Neuronal stem cell (in vitro differentiated cells): ENCODE measurements at regions not wholly inside any gene's neighbourhood (a gene's known extent, or its start where the extent isn't known, plus 50 kb on each side); places are given as distances from the start of the nearest gene placed in this dataset.

Experiments used
- DNase-seq: peaks from one replicate; pipeline ENCODE4 v3.0.0-alpha.2; 2013; ENCODE audit warnings: low spot score
- H2AFZ ChIP-seq: one replicate; pipeline ENCODE4 v1.6.1; 2013; ENCODE audit warnings: mild to moderate bottlenecking, low read length, inconsistent platforms
- H2AK5ac ChIP-seq: 2 replicates; pipeline ENCODE4 v1.6.1; 2013; ENCODE audit warnings: low read depth, mild to moderate bottlenecking, inconsistent platforms, low read length, moderate library complexity, mixed read lengths
- H2BK120ac ChIP-seq: 2 replicates; pipeline ENCODE4 v1.6.1; 2013; ENCODE audit warnings: low read depth, mild to moderate bottlenecking, inconsistent platforms, low read length, moderate library complexity, mixed read lengths
- H2BK12ac ChIP-seq: one replicate; pipeline ENCODE4 v1.6.1; 2013; ENCODE audit warnings: low read length, inconsistent platforms
- H2BK15ac ChIP-seq: 2 replicates; pipeline ENCODE4 v1.6.1; 2013; ENCODE audit warnings: mild to moderate bottlenecking, low read length, inconsistent platforms, mixed read lengths
- H2BK5ac ChIP-seq: one replicate; pipeline ENCODE4 v1.6.1; 2013; ENCODE audit warnings: inconsistent platforms, mild to moderate bottlenecking, low read length, moderate library complexity
- H3K14ac ChIP-seq: one replicate; pipeline ENCODE4 v1.6.1; 2013; ENCODE audit warnings: low read length, inconsistent platforms
- H3K18ac ChIP-seq: 2 replicates; pipeline ENCODE4 v1.6.1; 2013; ENCODE audit warnings: low read length, inconsistent platforms
- H3K23ac ChIP-seq: 2 replicates; pipeline ENCODE4 v1.6.1; 2013; ENCODE audit warnings: low read depth, mild to moderate bottlenecking, mixed read lengths, low read length, inconsistent platforms; ENCODE audit not compliant: poor library complexity
- H3K27ac ChIP-seq: replicated peaks from 3 replicates; pipeline ENCODE4 v1.5.1; 2013; ENCODE audit warnings: low read length, inconsistent platforms
- H3K27me3 ChIP-seq, 3 experiments: 2 replicates each; pipeline ENCODE4 v1.6.1; 2013; ENCODE audit warnings: low read length in 3 of 3, mild to moderate bottlenecking in 2 of 3, inconsistent platforms in 1 of 3, low read depth in 1 of 3, mixed read lengths in 1 of 3, moderate library complexity in 1 of 3; ENCODE audit not compliant: control insufficient read depth in 3 of 3, insufficient read depth in 3 of 3
- H3K36me3 ChIP-seq, 2 donors: replicated peaks in 1 of 2; 2 replicates each; pipeline ENCODE4 v1.6.1; 2013; ENCODE audit warnings: low read length in 2 of 2; ENCODE audit not compliant: control insufficient read depth in 2 of 2, insufficient read depth in 2 of 2
- H3K4ac ChIP-seq: 2 replicates; pipeline ENCODE4 v1.6.1; 2013; ENCODE audit warnings: inconsistent platforms, mild to moderate bottlenecking, low read length, moderate library complexity
- H3K4me1 ChIP-seq, 2 donors: 1 replicate in 1 of 2; 2 replicates in 1 of 2; pipeline ENCODE4 v1.6.1; 2013; ENCODE audit warnings: low read length in 2 of 2, low read depth in 1 of 2; ENCODE audit not compliant: control insufficient read depth in 2 of 2, insufficient read depth in 1 of 2
- H3K4me2 ChIP-seq: one replicate; pipeline ENCODE4 v1.6.1; 2013; ENCODE audit warnings: mild to moderate bottlenecking, low read length, inconsistent platforms; ENCODE audit not compliant: insufficient read depth, poor library complexity, severe bottlenecking
- H3K4me3 ChIP-seq, 2 donors: 2 replicates each; pipeline ENCODE4 v1.5.1; 2013; ENCODE audit warnings: low read length in 2 of 2, mild to moderate bottlenecking in 2 of 2, inconsistent platforms in 1 of 2, moderate library complexity in 1 of 2
- H3K79me1 ChIP-seq: one replicate; pipeline ENCODE4 v1.6.1; 2013; ENCODE audit warnings: low read depth, mild to moderate bottlenecking, inconsistent platforms, low read length, moderate library complexity
- H3K9ac ChIP-seq: one replicate; pipeline ENCODE4 v1.6.1; 2013; ENCODE audit warnings: mild to moderate bottlenecking, low read depth, low read length, inconsistent platforms; ENCODE audit not compliant: poor library complexity
- H3K9me3 ChIP-seq, 2 donors: replicated peaks in 1 of 2; 2 replicates each; pipeline versions ENCODE3 to v1.6.1; 2013; ENCODE audit warnings: low read length in 2 of 2, mild to moderate bottlenecking in 2 of 2, inconsistent platforms in 1 of 2, low read depth in 1 of 2, mixed read lengths in 1 of 2, moderate library complexity in 1 of 2; ENCODE audit not compliant: control insufficient read depth in 2 of 2, insufficient read depth in 1 of 2
- H4K8ac ChIP-seq: one replicate; pipeline ENCODE4 v1.6.1; 2013; ENCODE audit warnings: low read depth, mild to moderate bottlenecking, inconsistent platforms, low read length, moderate library complexity
- H4K91ac ChIP-seq: one replicate; pipeline ENCODE4 v1.6.1; 2013; ENCODE audit warnings: low read length, low read depth, mild to moderate bottlenecking, inconsistent platforms; ENCODE audit not compliant: poor library complexity
- WGBS, 2 donors: extraction: QIAGEN DNeasy Blood & Tissue Kit; methylation state at CpG; one replicate each; pipeline ENCODE4 v1.1.7; 2013; ENCODE audit warnings: missing lambda C conversion rate in 2 of 2, mixed read lengths in 1 of 2; ENCODE audit not compliant: insufficient read length in 2 of 2, insufficient replicate concordance in 1 of 2; ENCODE audit errors: extremely low coverage in 2 of 2; 5-methylcytosine and 5-hydroxymethylcytosine counted together

DNA sequence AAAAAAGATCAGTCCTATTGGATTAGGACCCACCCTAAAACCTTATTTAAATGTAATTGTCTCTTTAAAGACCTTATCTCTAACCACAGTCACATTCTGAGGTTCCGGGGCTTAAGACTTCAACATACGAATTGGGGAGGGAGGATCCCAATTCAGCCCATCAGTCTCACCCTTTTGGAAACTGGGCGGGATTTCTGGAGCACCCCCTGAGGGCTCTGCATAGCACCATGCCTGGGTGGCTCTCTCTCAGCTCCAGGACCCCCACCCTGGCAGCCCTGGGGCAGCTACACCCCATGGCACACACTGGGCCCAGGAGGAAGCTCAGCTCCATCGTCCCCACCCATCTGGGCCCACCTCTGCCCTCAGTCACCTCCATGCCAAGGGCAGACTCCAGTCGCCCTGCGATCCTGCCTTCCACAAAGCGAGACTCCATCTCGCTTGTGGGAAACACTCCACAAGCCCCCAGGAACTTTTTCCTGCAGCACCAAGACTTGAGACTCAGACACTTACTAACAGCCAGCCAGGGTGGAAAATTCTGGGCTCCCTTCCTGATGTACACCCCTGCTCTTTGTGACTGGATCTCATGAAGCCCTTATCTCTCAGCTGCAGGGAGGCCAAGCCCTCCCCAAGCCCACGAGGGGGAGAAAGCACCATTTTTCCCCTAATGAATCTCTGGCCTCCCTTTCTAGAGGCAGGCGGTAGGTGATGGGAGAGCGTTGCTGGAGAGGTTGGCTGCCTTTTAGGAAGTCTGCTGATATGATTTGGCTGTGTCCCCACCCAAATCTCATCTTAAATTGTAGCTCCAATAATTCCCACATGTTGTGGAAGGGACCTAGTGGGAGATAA, 90.8 kb upstream of the KDM7A start:
- H2BK120ac ChIP-seq, result no peak overlapping the region
- no peak overlapping the region for H2BK15ac ChIP-seq
- H3K36me3 ChIP-seq, result no peaks in the 10 kb centered on the region
- no CpG with 5 or more reads among the region's 11 CpGs for WGBS, 2 donors
- peaks cover 0 to 2% of the 10 kb centered on the region in 2 donors for H3K9me3 ChIP-seq
- no peak overlapping the region for H3K27ac ChIP-seq
- no peak overlapping the region for H2AFZ ChIP-seq
- no peak overlapping the region for H2BK5ac ChIP-seq
- H3K4ac ChIP-seq, result no peak overlapping the region
- peaks cover 0 to 14% (median 2%) of the 10 kb centered on the region in 3 experiments for H3K27me3 ChIP-seq
- H3K14ac ChIP-seq, result peak overlapping the region; percentile 38
- H2AK5ac ChIP-seq, result peak overlapping the region; percentile 70
- H3K4me2 ChIP-seq, result no peak overlapping the region
- H3K23ac ChIP-seq, result no peak overlapping the region
- no peaks in the 10 kb centered on the region for H3K4me1 ChIP-seq
- H4K8ac ChIP-seq, result no peak overlapping the region
- no peak for DNase-seq
- H4K91ac ChIP-seq, result no peak overlapping the region
- H3K9ac ChIP-seq, result no peak overlapping the region
- no peaks in the 10 kb centered on the region for H3K79me1 ChIP-seq
- no peak overlapping the region for H2BK12ac ChIP-seq
- H3K4me3 ChIP-seq, result no peak overlapping the region
- peak overlapping the region; percentile 80 for H3K18ac ChIP-seq

DNA sequence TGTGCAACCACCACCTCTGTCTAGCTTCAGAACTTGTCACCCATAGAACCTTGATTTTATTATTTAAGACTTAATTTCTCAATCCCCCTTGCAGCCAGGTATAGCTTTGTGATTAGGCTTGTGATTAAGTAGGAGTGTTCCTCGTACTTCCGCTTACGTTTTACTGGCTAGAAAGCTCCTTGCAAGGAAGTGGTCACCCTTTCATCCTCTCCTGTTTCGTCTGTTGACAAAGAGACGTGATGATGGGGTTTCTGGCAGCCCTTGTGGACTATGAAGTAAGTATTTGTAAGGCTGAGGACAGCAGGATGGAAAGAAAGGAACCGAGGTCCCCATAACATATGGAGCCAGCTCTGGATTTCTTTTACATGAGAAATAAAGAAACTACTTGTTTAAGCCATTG, 86.5 kb upstream of the KDM7A start:
- Histone ChIP-seq H3K79me1 (no peaks in the 10 kb centered on the region), H4K91ac (no peak overlapping the region), H3K27ac (no peak overlapping the region), H3K4me1 (no peaks in the 10 kb centered on the region), H3K36me3 (no peaks in the 10 kb centered on the region), H3K4ac (no peak overlapping the region), H3K23ac (no peak overlapping the region), H3K4me3 (no peak overlapping the region), H2AK5ac (no peak overlapping the region), H3K14ac (no peak overlapping the region), H3K18ac (no peak overlapping the region), H2BK5ac (no peak overlapping the region), H2BK15ac (no peak overlapping the region), H4K8ac (no peak overlapping the region), H3K9me3 (peaks cover 0 to 2% of the 10 kb centered on the region in 2 donors), H2BK120ac (no peak overlapping the region), H2AFZ (no peak overlapping the region), H3K9ac (no peak overlapping the region), H2BK12ac (no peak overlapping the region), H3K27me3 (peaks cover 0 to 24% (median 2%) of the 10 kb centered on the region in 3 experiments), H3K4me2 (no peak overlapping the region)
- no CpG with 5 or more reads among the region's 6 CpGs for WGBS, 2 donors
- no peak for DNase-seq

DNA sequence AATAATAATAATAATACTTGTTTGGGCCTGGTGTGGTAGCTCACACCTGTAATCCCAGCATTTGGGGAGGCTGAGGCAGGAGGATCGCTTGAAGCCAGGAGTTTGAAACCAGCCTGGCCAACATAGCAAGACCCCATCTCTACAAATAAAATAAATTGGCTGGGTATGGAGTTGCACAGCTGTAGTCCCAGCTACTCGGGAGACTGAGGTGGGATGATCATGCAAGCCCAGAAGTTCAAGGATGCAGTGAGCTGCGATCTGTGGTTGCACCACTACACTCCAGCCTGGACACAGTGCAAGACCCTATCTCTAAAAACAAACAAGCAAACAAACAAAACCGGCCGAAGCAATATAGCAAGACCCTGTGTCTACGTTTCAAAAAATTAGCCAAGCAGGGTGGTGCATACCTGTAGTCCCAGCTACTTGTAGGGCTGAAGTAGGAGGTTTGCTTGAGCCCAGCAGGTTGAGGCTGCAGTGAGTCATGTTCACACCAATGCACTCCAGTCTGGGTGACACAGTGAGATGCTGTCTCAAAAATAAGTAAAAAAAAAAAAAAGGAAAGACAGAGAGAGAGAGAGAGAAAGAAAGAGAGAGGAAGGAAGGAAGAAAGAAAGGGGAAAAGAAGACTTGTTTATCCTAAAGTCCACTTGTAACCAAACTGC, 85.6 kb upstream of the KDM7A start:
- H2BK12ac ChIP-seq, result no peak overlapping the region
- H3K9ac ChIP-seq, result no peak overlapping the region
- no peak overlapping the region for H3K4ac ChIP-seq
- H3K79me1 ChIP-seq, result no peaks in the 10 kb centered on the region
- no peak overlapping the region for H2BK120ac ChIP-seq
- H2AK5ac ChIP-seq, result no peak overlapping the region
- no peak overlapping the region for H2BK15ac ChIP-seq
- H3K9me3 ChIP-seq, result peaks cover 0 to 2% of the 10 kb centered on the region in 2 donors
- no peak overlapping the region for H2AFZ ChIP-seq
- no peak overlapping the region for H4K91ac ChIP-seq
- no CpG with 5 or more reads among the region's 6 CpGs for WGBS, 2 donors
- no peak overlapping the region for H4K8ac ChIP-seq
- no peaks in the 10 kb centered on the region for H3K4me1 ChIP-seq
- H3K18ac ChIP-seq, result no peak overlapping the region
- no peak overlapping the region for H3K23ac ChIP-seq
- peaks cover 0 to 19% (median 2%) of the 10 kb centered on the region in 3 experiments for H3K27me3 ChIP-seq
- no peak for DNase-seq
- no peak overlapping the region for H2BK5ac ChIP-seq
- no peaks in the 10 kb centered on the region for H3K36me3 ChIP-seq
- H3K14ac ChIP-seq, result no peak overlapping the region
- no peak overlapping the region for H3K4me2 ChIP-seq
- no peak overlapping the region for H3K27ac ChIP-seq
- no peak overlapping the region for H3K4me3 ChIP-seq

DNA sequence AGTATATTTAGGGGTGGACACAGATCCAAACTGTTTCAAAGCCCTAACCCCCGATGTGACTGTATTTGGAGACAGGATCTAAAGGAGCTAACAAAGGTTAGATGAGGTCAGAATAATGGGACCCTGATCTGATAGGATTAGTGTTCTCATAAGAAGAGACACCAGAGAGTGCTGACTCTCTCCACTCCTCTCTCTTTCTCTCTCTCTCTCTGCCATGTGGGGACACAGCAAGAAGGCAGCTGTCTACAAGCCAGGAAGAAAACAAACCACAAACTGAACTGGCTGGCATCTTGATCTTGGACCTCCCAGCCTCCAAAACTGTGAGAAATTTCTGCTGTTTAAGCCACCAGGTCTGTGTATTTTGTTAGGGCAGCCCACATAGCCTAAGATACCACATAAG, 84.7 kb upstream of the KDM7A start:
- Histone ChIP-seq H4K91ac (no peak overlapping the region), H3K27ac (no peak overlapping the region), H3K18ac (no peak overlapping the region), H3K9ac (no peak overlapping the region), H3K14ac (no peak overlapping the region), H2BK12ac (no peak overlapping the region), H3K4me2 (no peak overlapping the region), H2AK5ac (no peak overlapping the region), H3K36me3 (no peaks in the 10 kb centered on the region), H2AFZ (no peak overlapping the region), H2BK5ac (no peak overlapping the region), H3K23ac (no peak overlapping the region), H3K9me3 (peaks cover 0 to 2% of the 10 kb centered on the region in 2 donors), H3K4me3 (no peak overlapping the region), H3K79me1 (no peaks in the 10 kb centered on the region), H2BK15ac (no peak overlapping the region), H3K4me1 (no peaks in the 10 kb centered on the region), H4K8ac (no peak overlapping the region), H2BK120ac (no peak overlapping the region), H3K27me3 (peaks cover 0 to 19% (median 2%) of the 10 kb centered on the region in 3 experiments), H3K4ac (no peak overlapping the region)
- WGBS, 2 donors, result no CpG with 5 or more reads among the region's 1 CpG
- DNase-seq, result no peak
